ENCODE measurements at regions not wholly inside any gene's neighbourhood (a gene's known extent, or its start where the extent isn't known, plus 50 kb on each side); places are given as distances from the start of the nearest gene placed in this dataset.

- TF ChIP-seq CTCF (IDR thresholded peaks at IDR 0.05; ENCODE audit: insufficient read depth, low read depth, low read length) (no peak), EZH2 (IDR thresholded peaks at IDR 0.05; ENCODE audit: insufficient read depth, low read length) (no peak)
Observed at GRCh38 chr21:19065164-19065563, 661.6 kb upstream of the TMPRSS15 start.

Data from astrocyte (in vitro differentiated cells and primary cell).